GM12892 (cell line): ENCODE measurements at regions not wholly inside any gene's neighbourhood (a gene's known extent, or its start where the extent isn't known, plus 50 kb on each side); places are given as distances from the start of the nearest gene placed in this dataset.

Source experiments
- POLR2A ChIP-seq: IDR thresholded peaks from 2 replicates; pipeline ENCODE4 v1.6.1; 2011; ENCODE audit warnings: low read depth, low read length, control low read depth
- POLR2AphosphoS5 ChIP-seq: IDR thresholded peaks from 2 replicates; pipeline ENCODE4 v1.6.1; 2011; ENCODE audit warnings: low read depth, low read length, control low read depth
- TAF1 ChIP-seq: IDR thresholded peaks from 2 replicates; pipeline ENCODE4 v1.6.1; 2011; ENCODE audit warnings: low read depth, mild to moderate bottlenecking, control low read depth, low read length, borderline replicate concordance

- TF ChIP-seq POLR2AphosphoS5 (no peak), POLR2A (no peak), TAF1 (no peak)
These were observed 883.8 kb upstream of the IGFBP7 start for GRCh38 chr4:57993944-57994343.
